MCF 10A (cell line): ENCODE measurements at regions not wholly inside any gene's neighbourhood (a gene's known extent, or its start where the extent isn't known, plus 50 kb on each side); places are given as distances from the start of the nearest gene placed in this dataset.
"Not testable (repeated sequence)": the region's sequence is repeated elsewhere in the genome, so short reads cannot be mapped to it uniquely, and the experiment has no call there.

ENCODE experiments used
- BruUV-seq: library from RNA; stranded (reverse); fragments of 400-500 nt; replicated peaks from 2 replicates; lab custom pipeline; 2021; lab: Mats Ljungman, UMichigan
- CTCF ChIA-PET: fragments of 300-600 bp; sonication (Branson Sonifier 250); formaldehyde crosslinking; extraction: SDS; loops from one replicate; lab custom pipeline; 2021; ENCODE audit warnings: antibody characterized with exemption, inconsistent platforms; lab: Yijun Ruan, JAX
- POLR2A ChIA-PET: fragments of 300-600, 350-650 bp; sonication (Branson Sonifier 250); formaldehyde crosslinking; extraction: SDS; loops from one replicate; lab custom pipeline; 2020; ENCODE audit warnings: antibody characterized with exemption, inconsistent platforms; lab: Yijun Ruan, JAX
- DNase-seq: peaks from one replicate; pipeline ENCODE4 v3.0.0-alpha.2; 2018; ENCODE audit not compliant: unreplicated experiment
- H3K27ac Mint-ChIP-seq: one replicate; pipeline ENCODE4 v1.8.0; 2022; ENCODE audit warnings: mild to moderate bottlenecking, low read depth, mixed read lengths; ENCODE audit not compliant: unreplicated experiment
- H3K27me3 Mint-ChIP-seq: one replicate; pipeline ENCODE4 v1.8.0; 2022; ENCODE audit warnings: mixed read lengths; ENCODE audit not compliant: insufficient read depth, unreplicated experiment
- H3K36me3 Mint-ChIP-seq: one replicate; pipeline ENCODE4 v1.8.0; 2022; ENCODE audit warnings: mild to moderate bottlenecking, moderate library complexity, mixed read lengths; ENCODE audit not compliant: insufficient read depth, unreplicated experiment
- H3K4me1 Mint-ChIP-seq: one replicate; pipeline ENCODE4 v1.8.0; 2022; ENCODE audit warnings: mixed read lengths; ENCODE audit not compliant: insufficient read depth, unreplicated experiment
- H3K4me3 Mint-ChIP-seq: one replicate; pipeline ENCODE4 v1.8.0; 2022; ENCODE audit warnings: mild to moderate bottlenecking, moderate library complexity, mixed read lengths; ENCODE audit not compliant: unreplicated experiment
- H3K9me3 Mint-ChIP-seq: one replicate; pipeline ENCODE4 v1.8.0; 2022; ENCODE audit warnings: mixed read lengths; ENCODE audit not compliant: unreplicated experiment
- CTCF ChIP-seq: fragments of 200-600 bp; IDR thresholded peaks from one replicate; pipeline ENCODE4 v1.8.0; 2022; ENCODE audit warnings: antibody characterized with exemption, mild to moderate bottlenecking; ENCODE audit not compliant: unreplicated experiment
- intact Hi-C: fragments of 100-400 bp; cut with micrococcal nuclease; formaldehyde crosslinking; loops from 2 replicates; pipeline ENCODE4 v1.14.1; 2022

- no peak overlapping the region for H3K4me3 Mint-ChIP-seq
- H3K9me3 Mint-ChIP-seq = no peaks in the 10 kb centered on the region
- no peak overlapping the region for H3K27ac Mint-ChIP-seq
- no peaks in the 10 kb centered on the region for H3K4me1 Mint-ChIP-seq
- no peak for DNase-seq
- peaks cover 25% of the 10 kb centered on the region for H3K27me3 Mint-ChIP-seq
- ChIA-PET CTCF (interaction anchor here (0.5 kb wide), 1 partner anchor 45 kb away, joined by 3 read pairs; no protein-coding TSS in a partner anchor), POLR2A (no interaction called here)
- no peak for TF ChIP-seq CTCF
- intact Hi-C loops = no loop called here
- BruUV-seq = no TSS peak
- no peaks in the 10 kb centered on the region for H3K36me3 Mint-ChIP-seq
Observed at GRCh38 chr1:70586046-70586445, 175.0 kb downstream of the CTH start.

- Mint-ChIP-seq H3K4me3 (no peak overlapping the region), H3K27me3 (peaks cover 25% of the 10 kb centered on the region), H3K36me3 (no peaks in the 10 kb centered on the region), H3K9me3 (no peaks in the 10 kb centered on the region), H3K4me1 (no peaks in the 10 kb centered on the region), H3K27ac (no peak overlapping the region)
- ChIA-PET CTCF (no interaction called here), POLR2A (no interaction called here)
- intact Hi-C loops = no loop called here
- no TSS peak for BruUV-seq
- TF ChIP-seq CTCF = no peak
- no peak for DNase-seq
Observed at GRCh38 chr1:70587872-70588366, 176.9 kb downstream of the CTH start.

- BruUV-seq, H3K9me3 Mint-ChIP-seq, DNase-seq, H3K4me3 Mint-ChIP-seq, H3K27me3 Mint-ChIP-seq, H3K4me1 Mint-ChIP-seq, CTCF ChIA-PET, POLR2A ChIA-PET, intact Hi-C loops, H3K27ac Mint-ChIP-seq, H3K36me3 Mint-ChIP-seq: not testable (repeated sequence)
Observed at GRCh38 chr1:70593551-70593950, 182.5 kb downstream of the CTH start.

- Mint-ChIP-seq H3K27me3 (no peaks in the 10 kb centered on the region), H3K9me3 (no peaks in the 10 kb centered on the region), H3K36me3 (no peaks in the 10 kb centered on the region), H3K4me3 (no peak overlapping the region), H3K4me1 (no peaks in the 10 kb centered on the region), H3K27ac (no peak overlapping the region)
- no peak for TF ChIP-seq CTCF
- no TSS peak for BruUV-seq
- intact Hi-C loops = no loop called here
- no peak for DNase-seq
- ChIA-PET POLR2A (no interaction called here), CTCF (no interaction called here)
Observed at GRCh38 chr1:70608815-70609214, 197.7 kb downstream of the CTH start.

GRCh38 chr1:70610164-70610563, 199.1 kb downstream of the CTH start:
- H3K4me1 Mint-ChIP-seq, DNase-seq, H3K9me3 Mint-ChIP-seq, intact Hi-C loops, BruUV-seq, H3K36me3 Mint-ChIP-seq, POLR2A ChIA-PET, CTCF ChIA-PET, H3K4me3 Mint-ChIP-seq, H3K27me3 Mint-ChIP-seq, H3K27ac Mint-ChIP-seq: not testable (repeated sequence)
